ENCODE measurements at regions not wholly inside any gene's neighbourhood (a gene's known extent, or its start where the extent isn't known, plus 50 kb on each side); places are given as distances from the start of the nearest gene placed in this dataset.

- no peak for TF ChIP-seq POLR2AphosphoS5 (IDR thresholded peaks at IDR 0.05; ENCODE audit: low read depth, low read length)
- no peak for TF ChIP-seq POLR2A (IDR thresholded peaks at IDR 0.05; ENCODE audit: low read depth, low read length)
These were observed 97.1 kb upstream of the ATP10A start for GRCh38 chr15:25960273-25960672.

Data from GM12891 (cell line).